Smooth muscle cell (in vitro differentiated cells): ENCODE measurements at regions not wholly inside any gene's neighbourhood (a gene's known extent, or its start where the extent isn't known, plus 50 kb on each side); places are given as distances from the start of the nearest gene placed in this dataset.

Experiments
- DNase-seq: peaks from one replicate; lab custom pipeline; 2025; ENCODE audit not compliant: unreplicated experiment; lab: John Stamatoyannopoulos, UW
- H2AFZ ChIP-seq: fragments of 200-600 bp; sonication (generic); 2 replicates; pipeline ENCODE4 v1.6.0; 2016; ENCODE audit warnings: antibody characterized with exemption, low read depth, mild to moderate bottlenecking
- H3F3A ChIP-seq: fragments of 200-600 bp; sonication (generic); 2 replicates; pipeline ENCODE4 v1.6.0; 2017; ENCODE audit warnings: antibody characterized with exemption, low read depth
- H3K27ac ChIP-seq: fragments of 200-600 bp; sonication (generic); 2 replicates; pipeline ENCODE4 v1.5.1; 2016; ENCODE audit warnings: low read depth, mild to moderate bottlenecking
- H3K27me3 ChIP-seq: fragments of 200-600 bp; sonication (generic); 2 replicates; pipeline ENCODE4 v1.6.1; 2016; ENCODE audit warnings: low read depth, mild to moderate bottlenecking
- H3K36me3 ChIP-seq: fragments of 200-600 bp; sonication (generic); 2 replicates; pipeline ENCODE4 v1.5.1; 2016; ENCODE audit warnings: low read depth
- H3K4me1 ChIP-seq: fragments of 200-600 bp; sonication (generic); 2 replicates; pipeline ENCODE4 v1.5.1; 2016; ENCODE audit warnings: low read depth
- H3K4me2 ChIP-seq: fragments of 200-600 bp; sonication (generic); 2 replicates; pipeline ENCODE4 v1.6.0; 2016; ENCODE audit warnings: mild to moderate bottlenecking
- H3K4me3 ChIP-seq: fragments of 200-600 bp; sonication (generic); 2 replicates; pipeline ENCODE4 v1.5.1; 2016; ENCODE audit warnings: mild to moderate bottlenecking
- H3K79me2 ChIP-seq: fragments of 200-600 bp; sonication (generic); 2 replicates; pipeline ENCODE4 v1.6.0; 2016; ENCODE audit warnings: low read depth, mild to moderate bottlenecking
- H3K9ac ChIP-seq: fragments of 200-600 bp; sonication (generic); 2 replicates; pipeline ENCODE4 v1.6.0; 2016; ENCODE audit warnings: low read depth
- H3K9me3 ChIP-seq: fragments of 200-600 bp; sonication (generic); replicated peaks from 2 replicates; pipeline ENCODE4 v1.5.1; 2016; ENCODE audit warnings: low read depth
- H4K20me1 ChIP-seq: fragments of 200-600 bp; sonication (generic); 2 replicates; pipeline ENCODE4 v1.6.0; 2016; ENCODE audit warnings: low read depth
- CTCF ChIP-seq: fragments of 200-600 bp; sonication (generic); IDR thresholded peaks from 2 replicates; pipeline ENCODE4 v1.5.1; 2017; ENCODE audit warnings: borderline replicate concordance, mild to moderate bottlenecking, antibody characterized with exemption; ENCODE audit not compliant: insufficient read depth, poor library complexity, severe bottlenecking
- WGBS: methylation state at CpG from one replicate; pipeline ENCODE4 v1.1.7; 2016; ENCODE audit warnings: low lambda C conversion rate; 5-methylcytosine and 5-hydroxymethylcytosine counted together

GRCh38 chr4:122279670-122280069, 99.1 kb upstream of the ADAD1 start:
- TF ChIP-seq CTCF, result no peak
- 94% methylated on average over 2 of the region's 2 CpGs for WGBS

DNA sequence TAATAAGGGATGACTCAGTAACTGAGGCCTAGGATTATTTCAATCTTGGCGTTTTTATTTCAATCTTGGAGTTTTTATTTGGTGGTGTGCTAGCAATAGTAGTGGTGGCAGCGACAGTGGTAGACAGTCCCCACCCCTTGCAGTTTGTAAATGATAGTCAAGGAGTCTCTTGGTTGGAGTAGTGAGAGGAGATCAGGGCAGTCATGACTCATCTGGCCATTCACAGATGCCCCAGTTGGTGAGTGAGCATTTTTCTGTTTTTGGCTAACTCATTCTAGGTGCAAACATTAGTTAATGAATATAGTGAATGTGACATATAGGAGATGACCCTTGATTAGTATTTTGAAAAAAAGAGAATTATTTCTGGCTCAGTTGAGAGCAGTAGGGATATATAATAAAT, 93.5 kb upstream of the ADAD1 start:
- H3K36me3 ChIP-seq, result peaks cover 25% of the 10 kb centered on the region
- no peaks in the 10 kb centered on the region for H3F3A ChIP-seq
- no peak overlapping the region for H3K9ac ChIP-seq
- H4K20me1 ChIP-seq, result no peaks in the 10 kb centered on the region
- no peak for DNase-seq
- no peak overlapping the region for H3K4me3 ChIP-seq
- H3K79me2 ChIP-seq, result no peaks in the 10 kb centered on the region
- no peak overlapping the region for H3K4me2 ChIP-seq
- H2AFZ ChIP-seq, result no peak overlapping the region
- H3K27ac ChIP-seq, result no peak overlapping the region
- H3K9me3 ChIP-seq, result no peaks in the 10 kb centered on the region
- WGBS, result 84% methylated on average over 2 of the region's 2 CpGs
- no peak for TF ChIP-seq CTCF
- H3K4me1 ChIP-seq, result no peaks in the 10 kb centered on the region
- H3K27me3 ChIP-seq, result no peaks in the 10 kb centered on the region

More at GRCh38 chr4:122279670-122280069, 99.1 kb upstream of the ADAD1 start:
- Histone ChIP-seq H3K9me3 (no peaks in the 10 kb centered on the region), H3K36me3 (peaks cover 16% of the 10 kb centered on the region), H3K79me2 (no peaks in the 10 kb centered on the region), H3K4me3 (no peak overlapping the region), H3K4me1 (no peaks in the 10 kb centered on the region), H3F3A (no peaks in the 10 kb centered on the region), H3K27me3 (no peaks in the 10 kb centered on the region), H4K20me1 (no peaks in the 10 kb centered on the region), H3K27ac (no peak overlapping the region), H3K9ac (no peak overlapping the region), H2AFZ (no peak overlapping the region), H3K4me2 (no peak overlapping the region)
- no peak for DNase-seq

- DNase-seq, result no peak
- H3K9me3 ChIP-seq, result no peaks in the 10 kb centered on the region
- H3K36me3 ChIP-seq, result peaks cover 12% of the 10 kb centered on the region
- no peak overlapping the region for H3K9ac ChIP-seq
- H3K27ac ChIP-seq, result no peak overlapping the region
- no peak for TF ChIP-seq CTCF
- H3K4me2 ChIP-seq, result no peak overlapping the region
- no peaks in the 10 kb centered on the region for H3K27me3 ChIP-seq
- H3K4me1 ChIP-seq, result no peaks in the 10 kb centered on the region
- H3K4me3 ChIP-seq, result no peak overlapping the region
- no peaks in the 10 kb centered on the region for H4K20me1 ChIP-seq
- H3K79me2 ChIP-seq, result no peaks in the 10 kb centered on the region
- H2AFZ ChIP-seq, result no peak overlapping the region
- 77% methylated on average over 12 of the region's 12 CpGs for WGBS
- H3F3A ChIP-seq, result no peaks in the 10 kb centered on the region
Measured at GRCh38 chr4:122293374-122294365, 85.1 kb upstream of the ADAD1 start.

- H3K9me3 ChIP-seq, result no peaks in the 10 kb centered on the region
- H3K4me1 ChIP-seq, result no peaks in the 10 kb centered on the region
- no peaks in the 10 kb centered on the region for H3K27me3 ChIP-seq
- no peaks in the 10 kb centered on the region for H3K36me3 ChIP-seq
- H2AFZ ChIP-seq, result no peak overlapping the region
- H3K27ac ChIP-seq, result no peak overlapping the region
- no peaks in the 10 kb centered on the region for H3K79me2 ChIP-seq
- DNase-seq, result no peak
- no peak overlapping the region for H3K4me3 ChIP-seq
- H3K4me2 ChIP-seq, result no peak overlapping the region
- H3K9ac ChIP-seq, result no peak overlapping the region
- no peak for TF ChIP-seq CTCF
- 91% methylated on average over 1 of the region's 1 CpG for WGBS
- H3F3A ChIP-seq, result no peaks in the 10 kb centered on the region
- H4K20me1 ChIP-seq, result no peaks in the 10 kb centered on the region
Measured at GRCh38 chr4:122297694-122298093, 81.1 kb upstream of the ADAD1 start.
